ENCODE measurements at regions not wholly inside any gene's neighbourhood (a gene's known extent, or its start where the extent isn't known, plus 50 kb on each side); places are given as distances from the start of the nearest gene placed in this dataset.
"Not testable (repeated sequence)": the region's sequence is repeated elsewhere in the genome, so short reads cannot be mapped to it uniquely, and the experiment has no call there.

- BruUV-seq (replicated peaks) = no TSS peak
- no peaks in the 10 kb centered on the region for H3K27me3 Mint-ChIP-seq (ENCODE audit: insufficient read depth, unreplicated experiment)
- TF ChIP-seq CTCF (IDR thresholded peaks at IDR 0.05; ENCODE audit: unreplicated experiment) = no peak
- no peak for DNase-seq (ENCODE audit: unreplicated experiment)
- no peaks in the 10 kb centered on the region for H3K4me1 Mint-ChIP-seq (ENCODE audit: insufficient read depth, unreplicated experiment)
- H3K27ac Mint-ChIP-seq (ENCODE audit: low read depth, unreplicated experiment) = no peak overlapping the region
- intact Hi-C loops (cut with micrococcal nuclease) = no loop called here
- peaks cover 10% of the 10 kb centered on the region for H3K36me3 Mint-ChIP-seq (ENCODE audit: insufficient read depth, unreplicated experiment)
- peaks cover 18% of the 10 kb centered on the region for H3K9me3 Mint-ChIP-seq (ENCODE audit: unreplicated experiment)
- no peak overlapping the region for H3K4me3 Mint-ChIP-seq (ENCODE audit: unreplicated experiment)
- ChIA-PET CTCF (no interaction called here), POLR2A (no interaction called here)
These were observed 528.5 kb upstream of the B3GAT1 start for GRCh38 chr11:134940441-134941126.

GRCh38 chr11:134939905-134940304 lies 527.9 kb upstream of the B3GAT1 start:
- POLR2A ChIA-PET = no interaction called here
- no peaks in the 10 kb centered on the region for H3K4me1 Mint-ChIP-seq (ENCODE audit: insufficient read depth, unreplicated experiment)
- CTCF ChIA-PET = no interaction called here
- DNase-seq (ENCODE audit: unreplicated experiment) = no peak
- H3K36me3 Mint-ChIP-seq (ENCODE audit: insufficient read depth, unreplicated experiment) = peaks cover 10% of the 10 kb centered on the region
- TF ChIP-seq CTCF (IDR thresholded peaks at IDR 0.05; ENCODE audit: unreplicated experiment) = no peak
- H3K4me3 Mint-ChIP-seq (ENCODE audit: unreplicated experiment) = no peak overlapping the region
- intact Hi-C loops (cut with micrococcal nuclease) = no loop called here
- BruUV-seq (replicated peaks) = no TSS peak
- no peak overlapping the region for H3K27ac Mint-ChIP-seq (ENCODE audit: low read depth, unreplicated experiment)
- peaks cover 23% of the 10 kb centered on the region for H3K9me3 Mint-ChIP-seq (ENCODE audit: unreplicated experiment)
- H3K27me3 Mint-ChIP-seq (ENCODE audit: insufficient read depth, unreplicated experiment) = no peaks in the 10 kb centered on the region

GRCh38 chr11:134939031-134939430 lies 527.0 kb upstream of the B3GAT1 start:
- no peak for TF ChIP-seq CTCF (IDR thresholded peaks at IDR 0.05; ENCODE audit: unreplicated experiment)
- H3K9me3 Mint-ChIP-seq (ENCODE audit: unreplicated experiment) = peaks cover 17% of the 10 kb centered on the region
- POLR2A ChIA-PET = no interaction called here
- no peaks in the 10 kb centered on the region for H3K27me3 Mint-ChIP-seq (ENCODE audit: insufficient read depth, unreplicated experiment)
- H3K27ac Mint-ChIP-seq (ENCODE audit: low read depth, unreplicated experiment) = no peak overlapping the region
- H3K36me3 Mint-ChIP-seq (ENCODE audit: insufficient read depth, unreplicated experiment) = peaks cover 10% of the 10 kb centered on the region
- no peaks in the 10 kb centered on the region for H3K4me1 Mint-ChIP-seq (ENCODE audit: insufficient read depth, unreplicated experiment)
- intact Hi-C loops (cut with micrococcal nuclease) = no loop called here
- no TSS peak for BruUV-seq (replicated peaks)
- CTCF ChIA-PET = no interaction called here
- no peak overlapping the region for H3K4me3 Mint-ChIP-seq (ENCODE audit: unreplicated experiment)
- no peak for DNase-seq (ENCODE audit: unreplicated experiment)

GRCh38 chr11:134938212-134938611 lies 526.2 kb upstream of the B3GAT1 start:
- Mint-ChIP-seq H3K27me3 (ENCODE audit: insufficient read depth, unreplicated experiment) (no peaks in the 10 kb centered on the region), H3K9me3 (ENCODE audit: unreplicated experiment) (peaks cover 22% of the 10 kb centered on the region), H3K4me3 (ENCODE audit: unreplicated experiment) (no peak overlapping the region), H3K36me3 (ENCODE audit: insufficient read depth, unreplicated experiment) (peaks cover 10% of the 10 kb centered on the region), H3K27ac (ENCODE audit: low read depth, unreplicated experiment) (no peak overlapping the region), H3K4me1 (ENCODE audit: insufficient read depth, unreplicated experiment) (no peaks in the 10 kb centered on the region)
- ChIA-PET POLR2A (no interaction called here), CTCF (interaction anchor here (0.6 kb wide), 1 partner anchor 707 kb away, joined by 3 read pairs; no protein-coding TSS in a partner anchor)
- peak; percentile 27 for DNase-seq (ENCODE audit: unreplicated experiment)
- intact Hi-C loops (cut with micrococcal nuclease) = no loop called here
- no TSS peak for BruUV-seq (replicated peaks)
- no peak for TF ChIP-seq CTCF (IDR thresholded peaks at IDR 0.05; ENCODE audit: unreplicated experiment)

- H3K4me3 Mint-ChIP-seq (ENCODE audit: unreplicated experiment); H3K27me3 Mint-ChIP-seq (ENCODE audit: insufficient read depth, unreplicated experiment); POLR2A ChIA-PET; BruUV-seq (replicated peaks); H3K36me3 Mint-ChIP-seq (ENCODE audit: insufficient read depth, unreplicated experiment); H3K4me1 Mint-ChIP-seq (ENCODE audit: insufficient read depth, unreplicated experiment); DNase-seq (ENCODE audit: unreplicated experiment); intact Hi-C loops (cut with micrococcal nuclease); H3K27ac Mint-ChIP-seq (ENCODE audit: low read depth, unreplicated experiment): not testable (repeated sequence)
- peaks cover 26% of the 10 kb centered on the region for H3K9me3 Mint-ChIP-seq (ENCODE audit: unreplicated experiment)
- CTCF ChIA-PET = interaction anchor here (0.6 kb wide), 1 partner anchor 13 kb away, joined by 3 read pairs; no protein-coding TSS in a partner anchor
These were observed 525.2 kb upstream of the B3GAT1 start for GRCh38 chr11:134937193-134937592.

Data from MCF 10A (cell line).